GM21786 (cell line): ENCODE measurements at regions not wholly inside any gene's neighbourhood (a gene's known extent, or its start where the extent isn't known, plus 50 kb on each side); places are given as distances from the start of the nearest gene placed in this dataset.
A peak's percentile ranks its signal among the peaks of the same experiment; 100 is the strongest.
"Not testable (repeated sequence)": the region's sequence is repeated elsewhere in the genome, so short reads cannot be mapped to it uniquely, and the experiment has no call there.

Experiments
- ATAC-seq: cut with Tn5 transposase; IDR thresholded peaks from one replicate; pipeline ENCODE4 v1.9.1; 2021; ENCODE audit not compliant: unreplicated experiment

- ATAC-seq = no peak
These were observed 110.0 kb upstream of the DLG1 start for GRCh38 chr3:197408177-197408957.

GRCh38 chr3:197407526-197407925, 109.1 kb upstream of the DLG1 start:
- no peak for ATAC-seq

GRCh38 chr3:197407053-197407452, 108.6 kb upstream of the DLG1 start:
- no peak for ATAC-seq

- no peak for ATAC-seq
These were observed 107.9 kb upstream of the DLG1 start for GRCh38 chr3:197406266-197406665.

GRCh38 chr3:197404754-197405153, 106.3 kb upstream of the DLG1 start:
- ATAC-seq = no peak

- ATAC-seq = no peak
These were observed 105.6 kb upstream of the DLG1 start for GRCh38 chr3:197404030-197404429.

GRCh38 chr3:197402401-197402800, 104.0 kb upstream of the DLG1 start:
- not testable (repeated sequence) for ATAC-seq

- ATAC-seq = no peak
These were observed 101.1 kb upstream of the DLG1 start for GRCh38 chr3:197399486-197399885.

- ATAC-seq = no peak
These were observed 100.0 kb upstream of the DLG1 start for GRCh38 chr3:197398286-197398878.

GRCh38 chr3:197397838-197398237, 99.4 kb upstream of the DLG1 start:
- ATAC-seq = no peak

GRCh38 chr3:197394464-197395321, 96.3 kb upstream of the DLG1 start:
- ATAC-seq = peak; percentile 92

- ATAC-seq = peak; percentile 21
These were observed 95.7 kb upstream of the DLG1 start for GRCh38 chr3:197394126-197394463.

GRCh38 chr3:197393711-197394110, 95.3 kb upstream of the DLG1 start:
- ATAC-seq = no peak

- no peak for ATAC-seq
These were observed 94.5 kb upstream of the DLG1 start for GRCh38 chr3:197392961-197393360.

GRCh38 chr3:197381371-197381770, 83.0 kb upstream of the DLG1 start:
- ATAC-seq = no peak

GRCh38 chr3:197380786-197381185, 82.4 kb upstream of the DLG1 start:
- ATAC-seq = no peak

GRCh38 chr3:197378985-197379718, 80.7 kb upstream of the DLG1 start:
- ATAC-seq = no peak

GRCh38 chr3:197376735-197377555, 78.5 kb upstream of the DLG1 start:
- ATAC-seq = no peak

- no peak for ATAC-seq
These were observed 77.6 kb upstream of the DLG1 start for GRCh38 chr3:197376020-197376419.

GRCh38 chr3:197375001-197375441, 76.6 kb upstream of the DLG1 start:
- no peak for ATAC-seq
